ENCODE measurements at regions not wholly inside any gene's neighbourhood (a gene's known extent, or its start where the extent isn't known, plus 50 kb on each side); places are given as distances from the start of the nearest gene placed in this dataset.

- 86% methylated on average over 3 of the region's 3 CpGs; no CpG with 5 or more reads in 1 of the 2 donors for WGBS, 2 donors (ENCODE audit: low coverage in 1 of 2)
- Histone ChIP-seq H3K27ac (no peak overlapping the region), H3K4me3 (no peak overlapping the region), H3K9me3 (no peaks in the 10 kb centered on the region), H3K4me1 (peaks cover 0 to 5% (median 0%) of the 10 kb centered on the region in 3 donors), H3K27me3 (no peaks in the 10 kb centered on the region), H3K36me3 (no peaks in the 10 kb centered on the region)
- TF ChIP-seq POLR2AphosphoS5 (IDR thresholded peaks at IDR 0.05) = no peak
- no peak for TF ChIP-seq POLR2A (IDR thresholded peaks at IDR 0.05)
- no peak for TF ChIP-seq CTCF (IDR thresholded peaks at IDR 0.05)
- no peak for TF ChIP-seq EP300 (IDR thresholded peaks at IDR 0.05)
- no peak for ATAC-seq
Observed at GRCh38 chr2:105581555-105581944, 163.2 kb upstream of the NCK2 start.

- peaks cover 0 to 10% (median 3%) of the 10 kb centered on the region in 3 donors for H3K4me1 ChIP-seq
- WGBS, 2 donors (ENCODE audit: low coverage in 1 of 2) = 0 to 20% methylated on average over 1 of the region's 1 CpG
- ATAC-seq = no peak
- H3K4me3 ChIP-seq = no peak overlapping the region
- H3K9me3 ChIP-seq = no peaks in the 10 kb centered on the region
- H3K36me3 ChIP-seq = no peaks in the 10 kb centered on the region
- TF ChIP-seq POLR2A (IDR thresholded peaks at IDR 0.05) = no peak
- TF ChIP-seq POLR2AphosphoS5 (IDR thresholded peaks at IDR 0.05) = no peak
- no peak for TF ChIP-seq EP300 (IDR thresholded peaks at IDR 0.05)
- no peak for TF ChIP-seq CTCF (IDR thresholded peaks at IDR 0.05)
- H3K27ac ChIP-seq = no peak overlapping the region
- no peaks in the 10 kb centered on the region for H3K27me3 ChIP-seq
Observed at GRCh38 chr2:105580870-105581554, 163.7 kb upstream of the NCK2 start.

GRCh38 chr2:105580216-105580615 lies 164.5 kb upstream of the NCK2 start:
- ATAC-seq = no peak

GRCh38 chr2:105578166-105578565 lies 166.5 kb upstream of the NCK2 start:
- no peak for ATAC-seq
- H3K27ac ChIP-seq = no peak overlapping the region
- WGBS, 2 donors (ENCODE audit: low coverage in 1 of 2) = 67 to 72% methylated on average over 4 of the region's 4 CpGs

More at GRCh38 chr2:105580216-105580615, 164.5 kb upstream of the NCK2 start:
- TF ChIP-seq EP300 (IDR thresholded peaks at IDR 0.05) = no peak
- no peak for TF ChIP-seq POLR2A (IDR thresholded peaks at IDR 0.05)
- TF ChIP-seq CTCF (IDR thresholded peaks at IDR 0.05) = no peak
- TF ChIP-seq POLR2AphosphoS5 (IDR thresholded peaks at IDR 0.05) = no peak
- H3K9me3 ChIP-seq = no peaks in the 10 kb centered on the region
- H3K27me3 ChIP-seq = no peaks in the 10 kb centered on the region
- peaks cover 0 to 18% (median 6%) of the 10 kb centered on the region in 3 donors for H3K4me1 ChIP-seq
- no peaks in the 10 kb centered on the region for H3K36me3 ChIP-seq
- no peak overlapping the region for H3K4me3 ChIP-seq
- H3K27ac ChIP-seq = no peak overlapping the region
- no CpG with 5 or more reads among the region's 5 CpGs for WGBS, 2 donors (ENCODE audit: low coverage in 1 of 2)

More at GRCh38 chr2:105578166-105578565, 166.5 kb upstream of the NCK2 start:
- peaks cover 0 to 33% (median 6%) of the 10 kb centered on the region in 3 donors for H3K4me1 ChIP-seq
- H3K4me3 ChIP-seq = no peak overlapping the region
- H3K27me3 ChIP-seq = no peaks in the 10 kb centered on the region
- no peak for TF ChIP-seq POLR2AphosphoS5 (IDR thresholded peaks at IDR 0.05)
- TF ChIP-seq POLR2A (IDR thresholded peaks at IDR 0.05) = no peak
- no peak for TF ChIP-seq EP300 (IDR thresholded peaks at IDR 0.05)
- no peak for TF ChIP-seq CTCF (IDR thresholded peaks at IDR 0.05)
- no peaks in the 10 kb centered on the region for H3K36me3 ChIP-seq
- no peaks in the 10 kb centered on the region for H3K9me3 ChIP-seq

Measured in gastroesophageal sphincter (tissue), 4 donors.